Adrenal gland (tissue), 9 donors: ENCODE measurements at regions not wholly inside any gene's neighbourhood (a gene's known extent, or its start where the extent isn't known, plus 50 kb on each side); places are given as distances from the start of the nearest gene placed in this dataset.

Experiments
- DNase-seq, 7 donors: peaks; one replicate each; pipeline ENCODE4 v3.0.0-alpha.2; 2019 to 2020
- H3K27ac ChIP-seq, 5 donors: fragments of 200-600 bp; sonication (generic) in 4 of 5; 1 replicate in 3 of 5; 2 replicates in 2 of 5; pipeline versions ENCODE4 v1.5.1 to v1.8.0; 2016 to 2020; ENCODE audit warnings: mild to moderate bottlenecking in 1 of 5
- H3K27me3 ChIP-seq: fragments of 200-600 bp; 2 replicates; pipeline ENCODE4 v1.8.0; 2021
- H3K36me3 ChIP-seq, 2 donors: fragments of 200-600 bp; replicated peaks in 1 of 2; 1 replicate in 1 of 2; 2 replicates in 1 of 2; pipeline versions ENCODE4 v1.5.1 to v1.8.0; 2018 to 2022
- H3K4me1 ChIP-seq, 2 donors: fragments of 200-600 bp; replicated peaks in 1 of 2; 1 replicate in 1 of 2; 2 replicates in 1 of 2; pipeline versions ENCODE4 v1.5.1 to v1.8.0; 2018 to 2021
- H3K4me3 ChIP-seq, 4 donors: fragments of 200-600 bp; sonication (generic) in 3 of 4; one replicate each; pipeline ENCODE4 v1.5.1; 2016 to 2018
- H3K9me3 ChIP-seq, 3 donors: fragments of 200-600 bp; sonication (generic) in 1 of 3; replicated peaks in 1 of 3; 1 replicate in 2 of 3; 2 replicates in 1 of 3; pipeline versions ENCODE4 v1.5.1 to v1.8.0; 2016 to 2021
- CTCF ChIP-seq, 6 experiments: fragments of 450-650 bp in 4 of 6; fragments of 200-600 bp in 2 of 6; sonication (generic) in 1 of 6; IDR thresholded peaks; 1 replicate in 5 of 6; 2 replicates in 1 of 6; pipeline versions ENCODE4 v1.5.1 to v1.8.0; 2016 to 2021; ENCODE audit warnings: antibody characterized with exemption in 6 of 6, mild to moderate bottlenecking in 2 of 6, moderate library complexity in 1 of 6
- POLR2A ChIP-seq, 2 donors: fragments of 450-650 bp; IDR thresholded peaks; one replicate each; pipeline ENCODE4 v1.6.1; 2017; ENCODE audit warnings: antibody characterized with exemption in 2 of 2, mild to moderate bottlenecking in 2 of 2, moderate library complexity in 1 of 2
- WGBS, 4 donors: extraction: QIAGEN DNeasy Blood & Tissue Kit in 2 of 4; methylation state at CpG; one replicate each; pipeline versions ENCODE4 v1.1.5 to v1.1.7; 2013 to 2017; 5-methylcytosine and 5-hydroxymethylcytosine counted together
- intact Hi-C, 2 donors: fragments of 100-400 bp; cut with DNase I; formaldehyde crosslinking; loops; one replicate each; pipeline versions ENCODE4 v1.14.1 to v1.15.0; 2022 to 2023
- donor health status: healthy with polysubstance abuse.
- donor health status: Bipolar disorder and iron deficiency.
- donor health status: DM: yes; HTN: yes; CAD: no.
- donor health status: DM: no; HTN: no; CAD: no.
- donor health status: DM: no; HTN: no; CAD: no.

GRCh38 chr2:6224267-6224666, 532.1 kb downstream of the SOX11 start:
- Histone ChIP-seq H3K9me3 (no peaks in the 10 kb centered on the region), H3K27me3 (no peaks in the 10 kb centered on the region), H3K4me3 (no peak overlapping the region), H3K4me1 (no peaks in the 10 kb centered on the region), H3K36me3 (no peaks in the 10 kb centered on the region), H3K27ac (no peak overlapping the region)
- WGBS, 4 donors, result 32 to 51% (median 50%) methylated on average over 3 to 4 of the region's 4 CpGs
- no peak for TF ChIP-seq CTCF (IDR thresholded peaks at IDR 0.05)
- TF ChIP-seq POLR2A (IDR thresholded peaks at IDR 0.05), result no peak
- intact Hi-C loops, result no loop called here
- DNase-seq, result no peak

DNA sequence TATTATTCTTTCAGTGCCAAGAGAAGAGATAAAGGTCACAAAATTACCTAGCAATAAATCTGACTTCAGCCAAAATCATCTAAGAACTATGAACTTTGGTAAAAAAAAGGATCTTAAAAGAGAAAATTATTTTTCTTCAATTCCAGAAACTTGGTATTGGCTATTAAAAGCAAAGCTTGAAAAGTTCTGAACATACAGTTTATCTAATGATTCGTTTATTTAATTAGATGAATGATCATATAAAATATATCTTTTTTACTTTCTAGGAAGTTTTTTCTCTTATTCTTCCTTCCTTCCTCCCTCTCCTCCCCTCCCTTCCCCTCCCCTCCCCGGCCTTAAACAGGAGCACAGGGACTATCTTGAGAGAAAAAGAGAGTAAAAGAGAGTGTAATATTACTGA, 536.1 kb downstream of the SOX11 start:
- H3K27ac ChIP-seq, result no peak overlapping the region
- no peaks in the 10 kb centered on the region for H3K27me3 ChIP-seq
- H3K36me3 ChIP-seq, result no peaks in the 10 kb centered on the region
- TF ChIP-seq CTCF (IDR thresholded peaks at IDR 0.05) (no peak), POLR2A (IDR thresholded peaks at IDR 0.05) (no peak)
- WGBS, 4 donors, result 21 to 60% (median 52%) methylated on average over 1 to 2 of the region's 2 CpGs
- DNase-seq, result no peak
- H3K4me3 ChIP-seq, result no peak overlapping the region
- intact Hi-C loops, result no loop called here
- H3K4me1 ChIP-seq, result no peaks in the 10 kb centered on the region
- no peaks in the 10 kb centered on the region for H3K9me3 ChIP-seq

- Histone ChIP-seq H3K27me3 (no peaks in the 10 kb centered on the region), H3K4me1 (no peaks in the 10 kb centered on the region), H3K36me3 (no peaks in the 10 kb centered on the region), H3K4me3 (no peak overlapping the region), H3K27ac (no peak overlapping the region), H3K9me3 (no peaks in the 10 kb centered on the region)
- TF ChIP-seq POLR2A (IDR thresholded peaks at IDR 0.05), result no peak
- no peak for TF ChIP-seq CTCF (IDR thresholded peaks at IDR 0.05)
- no peak for DNase-seq
- WGBS, 4 donors, result 88 to 92% (median 90%) methylated on average over 5 of the region's 5 CpGs
- intact Hi-C loops, result no loop called here
Observed at GRCh38 chr2:6231166-6231565, 539.0 kb downstream of the SOX11 start.

DNA sequence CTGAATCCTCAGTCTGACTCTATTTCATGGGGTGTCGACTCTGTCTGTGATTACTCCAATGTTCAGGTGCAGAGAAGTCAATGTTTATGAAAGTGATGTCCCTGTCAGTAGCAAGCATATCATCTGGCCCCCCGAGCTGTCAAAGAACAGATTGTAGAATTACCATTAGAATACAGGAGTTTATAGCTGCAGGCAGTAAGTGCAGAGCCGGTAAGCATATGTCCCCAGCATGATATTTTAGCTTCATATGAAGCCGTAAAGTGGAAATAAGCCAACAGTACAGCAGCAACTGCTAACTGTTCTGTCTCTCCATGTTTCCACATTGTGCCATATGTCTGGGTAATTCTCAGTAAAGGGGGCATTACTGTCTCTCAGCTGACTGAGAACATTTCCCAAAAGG, 541.8 kb downstream of the SOX11 start:
- no peak for DNase-seq
- 74 to 83% (median 78%) methylated on average over 4 of the region's 4 CpGs for WGBS, 4 donors
- no peak for TF ChIP-seq CTCF (IDR thresholded peaks at IDR 0.05)
- no peak for TF ChIP-seq POLR2A (IDR thresholded peaks at IDR 0.05)

More for the DNA sequence above, 541.8 kb downstream of the SOX11 start:
- no peaks in the 10 kb centered on the region for H3K9me3 ChIP-seq
- no peak overlapping the region for H3K27ac ChIP-seq
- H3K36me3 ChIP-seq, result no peaks in the 10 kb centered on the region
- no peaks in the 10 kb centered on the region for H3K4me1 ChIP-seq
- no peak overlapping the region for H3K4me3 ChIP-seq
- intact Hi-C loops, result no loop called here
- no peaks in the 10 kb centered on the region for H3K27me3 ChIP-seq
